Amygdala (tissue), 56 donors: ENCODE measurements at regions not wholly inside any gene's neighbourhood (a gene's known extent, or its start where the extent isn't known, plus 50 kb on each side); places are given as distances from the start of the nearest gene placed in this dataset.
A peak's percentile ranks its signal among the peaks of the same experiment; 100 is the strongest.
"Not testable (repeated sequence)": the region's sequence is repeated elsewhere in the genome, so short reads cannot be mapped to it uniquely, and the experiment has no call there.

ENCODE experiments used
- DNase-seq, 56 donors: peaks; one replicate each; lab custom pipeline; 2025; lab: John Stamatoyannopoulos, UW

- peak in 2 of 56 donors; percentile 1 to 11 for DNase-seq
These were observed 411.6 kb upstream of the TCF4 start for GRCh38 chr18:55999641-56000040.

- no peak for DNase-seq
These were observed 410.9 kb upstream of the TCF4 start for GRCh38 chr18:55998801-55999385.

- DNase-seq, result peak; percentile 13 to 86 (median 64)
These were observed 410.1 kb upstream of the TCF4 start for GRCh38 chr18:55998071-55998522.

GRCh38 chr18:55997151-55997561 is 409.2 kb upstream of the TCF4 start:
- peak in 2 of 56 donors; percentile 2 to 15 for DNase-seq

- DNase-seq, result no peak
These were observed 408.7 kb upstream of the TCF4 start for GRCh38 chr18:55996717-55997116.

GRCh38 chr18:55990186-55990585 is 402.2 kb upstream of the TCF4 start:
- DNase-seq, result no peak

- DNase-seq, result no peak
These were observed 400.5 kb upstream of the TCF4 start for GRCh38 chr18:55988537-55988936.

- no peak for DNase-seq
These were observed 395.4 kb upstream of the TCF4 start for GRCh38 chr18:55983433-55983832.

- no peak for DNase-seq
These were observed 395.0 kb upstream of the TCF4 start for GRCh38 chr18:55982992-55983391.

- no peak for DNase-seq
These were observed 393.9 kb upstream of the TCF4 start for GRCh38 chr18:55981712-55982475.

- DNase-seq, result no peak
These were observed 386.5 kb upstream of the TCF4 start for GRCh38 chr18:55974521-55974920.

GRCh38 chr18:55968550-55968949 is 380.6 kb upstream of the TCF4 start:
- DNase-seq, result no peak

GRCh38 chr18:55967019-55967418 is 379.0 kb upstream of the TCF4 start:
- no peak for DNase-seq

- no peak for DNase-seq
These were observed 376.2 kb upstream of the TCF4 start for GRCh38 chr18:55964171-55964570.

- no peak for DNase-seq
These were observed 365.3 kb upstream of the TCF4 start for GRCh38 chr18:55953326-55953725.

GRCh38 chr18:55951738-55952137 is 363.7 kb upstream of the TCF4 start:
- DNase-seq, result not testable (repeated sequence)

- no peak for DNase-seq
These were observed 362.6 kb upstream of the TCF4 start for GRCh38 chr18:55950379-55951166.

- no peak for DNase-seq
These were observed 346.8 kb upstream of the TCF4 start for GRCh38 chr18:55934821-55935220.

- no peak for DNase-seq
These were observed 344.7 kb upstream of the TCF4 start for GRCh38 chr18:55932675-55933074.

- no peak for DNase-seq
These were observed 339.8 kb upstream of the TCF4 start for GRCh38 chr18:55927831-55928230.

- DNase-seq, result no peak
These were observed 337.8 kb upstream of the TCF4 start for GRCh38 chr18:55925772-55926171.
